ENCODE measurements at regions not wholly inside any gene's neighbourhood (a gene's known extent, or its start where the extent isn't known, plus 50 kb on each side); places are given as distances from the start of the nearest gene placed in this dataset.

DNA sequence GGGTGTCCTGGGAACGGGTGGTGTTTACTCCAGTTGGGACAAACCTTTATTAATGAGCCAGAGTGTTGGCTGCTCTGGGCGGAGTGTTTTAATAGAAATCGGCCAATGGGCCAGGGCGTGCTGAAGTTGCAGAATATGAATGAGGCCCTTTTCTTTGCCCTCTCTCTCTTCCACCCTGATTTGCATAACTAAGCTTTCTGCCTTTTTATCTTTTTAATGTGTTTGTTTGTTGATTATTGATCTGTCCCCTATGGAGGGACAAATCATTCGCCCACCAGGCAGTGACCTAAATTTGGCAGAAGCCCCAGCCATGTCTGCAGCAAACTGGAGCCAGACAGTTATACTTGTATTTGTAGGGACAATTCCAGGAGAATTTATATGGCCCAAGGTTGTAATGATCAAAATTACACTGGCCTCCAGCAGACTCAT lies 420.9 kb downstream of the PREX1 start (continued):
- no peak for TF ChIP-seq JUN (CRISPR knock-in tag; IDR thresholded peaks at IDR 0.05)

DNA sequence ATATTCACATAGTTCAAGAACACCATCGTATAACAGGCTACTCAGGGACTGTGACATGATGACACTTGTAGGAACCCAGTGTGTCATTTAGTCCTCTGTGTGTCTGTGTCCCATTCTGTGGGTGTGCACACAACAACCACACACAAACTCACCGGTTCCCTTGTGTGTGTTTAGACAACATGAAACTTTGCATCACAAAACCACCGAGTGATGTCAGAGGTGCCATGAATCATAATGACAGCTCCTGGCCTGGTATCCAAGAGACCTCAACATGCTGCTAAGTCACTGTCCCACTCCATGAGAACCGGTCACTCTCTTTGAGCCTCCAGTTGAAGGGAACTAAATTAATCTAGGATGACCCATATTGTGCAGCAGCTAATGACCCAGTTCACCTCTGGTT lies 421.3 kb downstream of the PREX1 start:
- no peak for TF ChIP-seq MYC (CRISPR knock-in tag; IDR thresholded peaks at IDR 0.05; ENCODE audit: borderline replicate concordance)
- TF ChIP-seq CREB1 (IDR thresholded peaks at IDR 0.05): peak; percentile 70
- no peak for TF ChIP-seq CREB1 (CRISPR knock-in tag; IDR thresholded peaks at IDR 0.05)
- TF ChIP-seq, protein P1, sequence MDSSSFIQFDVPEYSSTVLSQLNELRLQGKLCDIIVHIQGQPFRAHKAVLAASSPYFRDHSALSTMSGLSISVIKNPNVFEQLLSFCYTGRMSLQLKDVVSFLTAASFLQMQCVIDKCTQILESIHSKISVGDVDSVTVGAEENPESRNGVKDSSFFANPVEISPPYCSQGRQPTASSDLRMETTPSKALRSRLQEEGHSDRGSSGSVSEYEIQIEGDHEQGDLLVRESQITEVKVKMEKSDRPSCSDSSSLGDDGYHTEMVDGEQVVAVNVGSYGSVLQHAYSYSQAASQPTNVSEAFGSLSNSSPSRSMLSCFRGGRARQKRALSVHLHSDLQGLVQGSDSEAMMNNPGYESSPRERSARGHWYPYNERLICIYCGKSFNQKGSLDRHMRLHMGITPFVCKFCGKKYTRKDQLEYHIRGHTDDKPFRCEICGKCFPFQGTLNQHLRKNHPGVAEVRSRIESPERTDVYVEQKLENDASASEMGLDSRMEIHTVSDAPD (CRISPR knock-in tag; IDR thresholded peaks at IDR 0.05): no peak
- FAIRE-seq (peak; percentile 42), ATAC-seq (no peak), DNase-seq (ENCODE audit: low spot score) (no peak)
- in situ Hi-C loops (cut with HindIII; ENCODE audit: extremely low pct_ligation_motif_present, low pct_unique_long_range_greater_than_20kb): loop anchor here (25.0 kb wide), 1 partner anchor 206 kb away; no protein-coding TSS in a partner anchor
- ChIA-PET CTCF (ENCODE audit: low intra/inter-chr PET ratio, low total read pairs) (no interaction called here), POLR2A (no interaction called here)
- Histone ChIP-seq H3K4me3 (replicated peaks in 1 of 3; ENCODE audit: insufficient read depth in 1 of 3, low read depth in 2 of 3, low read length in 3 of 3) (no peak overlapping the region), H3K36me3 (replicated peaks in 1 of 2; ENCODE audit: control insufficient read depth in 1 of 2, insufficient read depth in 2 of 2, low read length in 2 of 2) (no peaks in the 10 kb centered on the region), H4K20me1 (ENCODE audit: insufficient read depth, low read length) (no peaks in the 10 kb centered on the region), H3K27me3 (ENCODE audit: control insufficient read depth in 1 of 2, insufficient read depth in 2 of 2, low read length in 2 of 2) (no peaks in the 10 kb centered on the region; a peak in 2 of 5 replicates), H2AFZ (ENCODE audit: low read length) (no peak overlapping the region), H3K4me1 (ENCODE audit: insufficient read depth, low read length) (peaks cover 67% of the 10 kb centered on the region), H3K79me2 (ENCODE audit: insufficient read depth, low read length) (no peaks in the 10 kb centered on the region), H3K9me3 (ENCODE audit: low read length) (no peaks in the 10 kb centered on the region), H3K4me2 (ENCODE audit: low read depth, low read length) (no peak overlapping the region), H3K27ac (ENCODE audit: extremely low read length, insufficient read depth, low read length) (no peak overlapping the region), H3K9ac (ENCODE audit: insufficient read depth, low read depth, low read length) (no peak overlapping the region)
- intact Hi-C loops (cut with micrococcal nuclease; ENCODE audit: unreplicated experiment): loop anchor here (1.0 to 5.0 kb wide), 2 partner anchors 49 to 215 kb away; no protein-coding TSS in a partner anchor
- WGBS (ENCODE audit: low lambda C conversion rate): 72% methylated on average over 4 of the region's 4 CpGs
- no TSS peak for BruUV-seq (replicated peaks)

- H3K4me3 ChIP-seq (replicated peaks in 1 of 3; ENCODE audit: insufficient read depth in 1 of 3, low read depth in 2 of 3, low read length in 3 of 3): no peak overlapping the region
- H3K27ac ChIP-seq (ENCODE audit: extremely low read length, insufficient read depth, low read length): no peak overlapping the region
- CTCF ChIA-PET (ENCODE audit: low intra/inter-chr PET ratio, low total read pairs): no interaction called here
- H3K4me2 ChIP-seq (ENCODE audit: low read depth, low read length): peak overlapping the region; percentile 24; the same call in 1 of the 2 replicates
- FAIRE-seq: no peak
- ATAC-seq: peak; percentile 70
- H2AFZ ChIP-seq (ENCODE audit: low read length): no peak overlapping the region
- WGBS (ENCODE audit: low lambda C conversion rate): 71% methylated on average over 8 of the region's 13 CpGs
- DNase-seq (ENCODE audit: low spot score): peak; percentile 56
- POLR2A ChIA-PET: no interaction called here
- no peaks in the 10 kb centered on the region for H3K36me3 ChIP-seq (replicated peaks in 1 of 2; ENCODE audit: control insufficient read depth in 1 of 2, insufficient read depth in 2 of 2, low read length in 2 of 2)
- H3K9ac ChIP-seq (ENCODE audit: insufficient read depth, low read depth, low read length): no peak overlapping the region
- H3K9me3 ChIP-seq (ENCODE audit: low read length): no peaks in the 10 kb centered on the region
- H3K79me2 ChIP-seq (ENCODE audit: insufficient read depth, low read length): no peaks in the 10 kb centered on the region
- in situ Hi-C loops (cut with HindIII; ENCODE audit: extremely low pct_ligation_motif_present, low pct_unique_long_range_greater_than_20kb) (loop anchor here (25.0 kb wide), 1 partner anchor 206 kb away; no protein-coding TSS in a partner anchor), intact Hi-C loops (cut with micrococcal nuclease; ENCODE audit: unreplicated experiment) (loop anchor here (1.0 to 5.0 kb wide), 2 partner anchors 49 to 215 kb away; no protein-coding TSS in a partner anchor)
- no peaks in the 10 kb centered on the region for H4K20me1 ChIP-seq (ENCODE audit: insufficient read depth, low read length)
- H3K27me3 ChIP-seq (ENCODE audit: control insufficient read depth in 1 of 2, insufficient read depth in 2 of 2, low read length in 2 of 2): no peaks in the 10 kb centered on the region; a peak in 2 of 5 replicates
- BruUV-seq (replicated peaks): no TSS peak
- H3K4me1 ChIP-seq (ENCODE audit: insufficient read depth, low read length): peaks cover 64% of the 10 kb centered on the region
- peak; percentile 30 for TF ChIP-seq STAG1 (CRISPR knock-in tag; IDR thresholded peaks at IDR 0.05)
- no peak for TF ChIP-seq PHF21A (CRISPR knock-in tag; IDR thresholded peaks at IDR 0.05)
- 0 out of 2 replicates have a peak, but pooled peaks have one; percentile 14 for TF ChIP-seq ZNF768 (CRISPR knock-in tag; IDR thresholded peaks at IDR 0.05)
- peak; percentile 54; the same call in 1 of the 2 replicates for TF ChIP-seq CTCF (CRISPR knock-in tag; IDR thresholded peaks at IDR 0.05)
- TF ChIP-seq, protein P2, sequence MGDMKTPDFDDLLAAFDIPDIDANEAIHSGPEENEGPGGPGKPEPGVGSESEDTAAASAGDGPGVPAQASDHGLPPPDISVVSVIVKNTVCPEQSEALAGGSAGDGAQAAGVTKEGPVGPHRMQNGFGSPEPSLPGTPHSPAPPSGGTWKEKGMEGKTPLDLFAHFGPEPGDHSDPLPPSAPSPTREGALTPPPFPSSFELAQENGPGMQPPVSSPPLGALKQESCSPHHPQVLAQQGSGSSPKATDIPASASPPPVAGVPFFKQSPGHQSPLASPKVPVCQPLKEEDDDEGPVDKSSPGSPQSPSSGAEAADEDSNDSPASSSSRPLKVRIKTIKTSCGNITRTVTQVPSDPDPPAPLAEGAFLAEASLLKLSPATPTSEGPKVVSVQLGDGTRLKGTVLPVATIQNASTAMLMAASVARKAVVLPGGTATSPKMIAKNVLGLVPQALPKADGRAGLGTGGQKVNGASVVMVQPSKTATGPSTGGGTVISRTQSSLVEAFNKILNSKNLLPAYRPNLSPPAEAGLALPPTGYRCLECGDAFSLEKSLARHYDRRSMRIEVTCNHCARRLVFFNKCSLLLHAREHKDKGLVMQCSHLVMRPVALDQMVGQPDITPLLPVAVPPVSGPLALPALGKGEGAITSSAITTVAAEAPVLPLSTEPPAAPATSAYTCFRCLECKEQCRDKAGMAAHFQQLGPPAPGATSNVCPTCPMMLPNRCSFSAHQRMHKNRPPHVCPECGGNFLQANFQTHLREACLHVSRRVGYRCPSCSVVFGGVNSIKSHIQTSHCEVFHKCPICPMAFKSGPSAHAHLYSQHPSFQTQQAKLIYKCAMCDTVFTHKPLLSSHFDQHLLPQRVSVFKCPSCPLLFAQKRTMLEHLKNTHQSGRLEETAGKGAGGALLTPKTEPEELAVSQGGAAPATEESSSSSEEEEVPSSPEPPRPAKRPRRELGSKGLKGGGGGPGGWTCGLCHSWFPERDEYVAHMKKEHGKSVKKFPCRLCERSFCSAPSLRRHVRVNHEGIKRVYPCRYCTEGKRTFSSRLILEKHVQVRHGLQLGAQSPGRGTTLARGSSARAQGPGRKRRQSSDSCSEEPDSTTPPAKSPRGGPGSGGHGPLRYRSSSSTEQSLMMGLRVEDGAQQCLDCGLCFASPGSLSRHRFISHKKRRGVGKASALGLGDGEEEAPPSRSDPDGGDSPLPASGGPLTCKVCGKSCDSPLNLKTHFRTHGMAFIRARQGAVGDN (CRISPR knock-in tag; IDR thresholded peaks at IDR 0.05): peak; percentile 32; the same call in 1 of the 2 replicates
Measured at GRCh38 chr20:48405909-48406308, 421.9 kb downstream of the PREX1 start.
